OCI-LY7 (cell line): ENCODE measurements at regions not wholly inside any gene's neighbourhood (a gene's known extent, or its start where the extent isn't known, plus 50 kb on each side); places are given as distances from the start of the nearest gene placed in this dataset.

Experiments
- EZH2phosphoT487 ChIP-seq: fragments of 200-600 bp; sonication (generic); IDR thresholded peaks from 2 replicates; pipeline ENCODE4 v1.6.1; 2018; ENCODE audit warnings: low read depth, borderline replicate concordance, mild to moderate bottlenecking, mixed run types, antibody characterized with exemption, low read length, moderate library complexity, mixed read lengths
- TF ChIP-seq, protein P1 (sequence below): fragments of 200-600 bp; sonication (generic); conservative IDR thresholded peaks from 2 replicates; pipeline ENCODE4 v1.5.1; 2014; ENCODE audit warnings: mild to moderate bottlenecking, antibody characterized with exemption, low read length, moderate library complexity, mixed read lengths

DNA sequence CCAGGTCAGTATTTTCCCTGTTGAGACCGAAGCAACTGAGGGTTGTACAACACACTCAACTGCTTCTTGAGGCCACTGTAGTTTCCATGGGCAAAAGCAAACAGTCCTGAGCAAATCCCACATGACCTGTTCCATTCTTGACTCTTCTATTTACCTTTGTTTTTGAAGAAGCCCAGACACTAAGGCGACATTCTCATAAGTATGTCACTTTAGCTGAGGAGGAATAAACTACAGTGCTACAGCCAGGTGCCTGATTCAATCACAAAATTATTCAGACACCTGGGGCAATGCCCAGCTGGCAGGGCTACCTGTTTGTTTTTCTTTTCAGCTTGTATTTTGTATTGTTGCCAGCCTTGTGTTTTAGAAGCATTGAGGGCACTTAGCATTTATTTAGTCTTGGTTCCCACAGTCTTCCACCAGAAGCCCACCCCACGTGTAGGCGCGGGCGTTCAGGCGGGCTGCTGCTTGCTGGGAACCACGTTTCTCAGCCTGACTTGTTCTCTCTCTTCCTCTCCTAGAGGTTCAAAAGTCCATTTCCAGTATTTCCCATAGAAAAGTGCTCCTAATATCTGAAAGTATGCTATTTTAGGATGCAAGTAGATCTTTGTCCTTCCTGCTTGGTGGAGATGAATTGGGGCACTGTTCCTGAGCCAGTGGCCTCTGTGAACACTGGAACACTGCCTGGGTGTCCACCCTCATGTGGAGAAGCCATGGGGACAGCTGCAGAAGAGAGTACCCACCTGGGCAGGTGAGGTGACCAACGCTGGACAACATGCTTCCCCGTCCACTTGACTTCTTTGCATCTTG is 99.0 kb upstream of the COPS8 start:
- TF ChIP-seq, protein P1, sequence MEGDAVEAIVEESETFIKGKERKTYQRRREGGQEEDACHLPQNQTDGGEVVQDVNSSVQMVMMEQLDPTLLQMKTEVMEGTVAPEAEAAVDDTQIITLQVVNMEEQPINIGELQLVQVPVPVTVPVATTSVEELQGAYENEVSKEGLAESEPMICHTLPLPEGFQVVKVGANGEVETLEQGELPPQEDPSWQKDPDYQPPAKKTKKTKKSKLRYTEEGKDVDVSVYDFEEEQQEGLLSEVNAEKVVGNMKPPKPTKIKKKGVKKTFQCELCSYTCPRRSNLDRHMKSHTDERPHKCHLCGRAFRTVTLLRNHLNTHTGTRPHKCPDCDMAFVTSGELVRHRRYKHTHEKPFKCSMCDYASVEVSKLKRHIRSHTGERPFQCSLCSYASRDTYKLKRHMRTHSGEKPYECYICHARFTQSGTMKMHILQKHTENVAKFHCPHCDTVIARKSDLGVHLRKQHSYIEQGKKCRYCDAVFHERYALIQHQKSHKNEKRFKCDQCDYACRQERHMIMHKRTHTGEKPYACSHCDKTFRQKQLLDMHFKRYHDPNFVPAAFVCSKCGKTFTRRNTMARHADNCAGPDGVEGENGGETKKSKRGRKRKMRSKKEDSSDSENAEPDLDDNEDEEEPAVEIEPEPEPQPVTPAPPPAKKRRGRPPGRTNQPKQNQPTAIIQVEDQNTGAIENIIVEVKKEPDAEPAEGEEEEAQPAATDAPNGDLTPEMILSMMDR = no peak
- TF ChIP-seq EZH2phosphoT487 = no peak
